H1 (cell line): ENCODE measurements at regions not wholly inside any gene's neighbourhood (a gene's known extent, or its start where the extent isn't known, plus 50 kb on each side); places are given as distances from the start of the nearest gene placed in this dataset.

Source experiments
- EGR1 ChIP-seq: IDR thresholded peaks from 2 replicates; pipeline ENCODE4 v1.6.1; 2011; ENCODE audit warnings: low read depth, low read length, borderline replicate concordance
- POU5F1 ChIP-seq: IDR thresholded peaks from 2 replicates; pipeline ENCODE4 v1.6.1; 2011; ENCODE audit warnings: low read depth, mild to moderate bottlenecking, low read length, moderate library complexity
- TAF7 ChIP-seq: optimal IDR thresholded peaks from 2 replicates; pipeline ENCODE3; 2011; ENCODE audit warnings: low read depth, mild to moderate bottlenecking, inconsistent platforms, low read length, moderate library complexity, borderline replicate concordance
- TF ChIP-seq, protein P1 (sequence below): IDR thresholded peaks from 2 replicates; pipeline ENCODE4 v1.6.1; 2011; ENCODE audit warnings: low read depth, mild to moderate bottlenecking, low read length; ENCODE audit not compliant: insufficient read depth

DNA sequence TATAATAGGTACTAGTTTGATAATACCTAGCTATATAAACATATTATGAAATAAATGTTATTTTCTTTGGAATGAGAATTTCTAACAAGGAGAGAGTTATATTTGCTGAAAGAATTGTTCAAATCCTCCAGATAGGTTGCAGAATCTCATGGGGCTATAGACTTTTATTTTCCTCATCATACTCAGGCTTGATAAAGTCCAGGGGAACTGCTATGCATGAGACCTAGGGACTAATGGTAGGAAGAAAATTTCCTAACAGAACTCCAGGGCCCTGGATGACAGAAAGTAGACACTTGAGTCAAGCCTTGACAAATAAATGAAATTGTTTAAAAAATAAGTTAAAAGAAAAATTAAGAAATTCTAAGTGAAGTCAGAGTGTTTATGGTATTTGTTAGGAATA is 138.5 kb upstream of the DACH1 start (continued):
- TF ChIP-seq TAF7 (no peak), EGR1 (no peak), POU5F1 (no peak)
- TF ChIP-seq, protein P1, sequence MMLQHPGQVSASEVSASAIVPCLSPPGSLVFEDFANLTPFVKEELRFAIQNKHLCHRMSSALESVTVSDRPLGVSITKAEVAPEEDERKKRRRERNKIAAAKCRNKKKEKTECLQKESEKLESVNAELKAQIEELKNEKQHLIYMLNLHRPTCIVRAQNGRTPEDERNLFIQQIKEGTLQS: no peak
- TF ChIP-seq, all 59 proteins: peak for 0
